Left lung (tissue), 4 donors: ENCODE measurements at regions not wholly inside any gene's neighbourhood (a gene's known extent, or its start where the extent isn't known, plus 50 kb on each side); places are given as distances from the start of the nearest gene placed in this dataset.

Experiments used
- ATAC-seq: fragments of 200-7000 bp; cut with Tn5 transposase; one replicate; pipeline ENCODE4 v1.9.1; 2020; ENCODE audit warnings: moderate library complexity
- DNase-seq, 4 donors: peaks; one replicate each; pipeline ENCODE4 v3.0.0-alpha.2; 2013 to 2020
- H3K27ac ChIP-seq, 2 donors: fragments of 200-600 bp; sonication (generic) in 1 of 2; one replicate each; pipeline versions ENCODE4 v1.5.0 to v1.8.0; 2020 to 2021
- H3K27me3 ChIP-seq, 2 donors: fragments of 200-600 bp; sonication (generic) in 1 of 2; one replicate each; pipeline versions ENCODE4 v1.5.0 to v1.8.0; 2020 to 2021
- H3K36me3 ChIP-seq, 2 donors: fragments of 200-600 bp; sonication (generic) in 1 of 2; one replicate each; pipeline versions ENCODE4 v1.5.0 to v1.8.0; 2020 to 2021
- H3K4me1 ChIP-seq, 2 donors: fragments of 200-600 bp; one replicate each; pipeline ENCODE4 v1.8.0; 2021
- H3K4me3 ChIP-seq, 2 donors: fragments of 200-600 bp; sonication (generic) in 1 of 2; one replicate each; pipeline versions ENCODE4 v1.5.0 to v1.8.0; 2020 to 2021; ENCODE audit warnings: mild to moderate bottlenecking in 1 of 2
- H3K9me3 ChIP-seq, 2 donors: fragments of 200-600 bp; sonication (generic) in 1 of 2; one replicate each; pipeline versions ENCODE4 v1.5.0 to v1.8.0; 2020 to 2021
- intact Hi-C, 2 donors: fragments of 100-400 bp; cut with DNase I; formaldehyde crosslinking; loops; one replicate each; pipeline versions ENCODE4 v1.11.2 to v1.14.2; 2022
- TF ChIP-seq, protein P1 (sequence below), 2 donors: fragments of 200-600 bp; sonication (generic) in 1 of 2; IDR thresholded peaks; one replicate each; pipeline versions ENCODE4 v1.5.0 to v1.8.0; 2021; ENCODE audit warnings: antibody characterized with exemption in 2 of 2
- donor health status: DM: no; HTN: yes; CAD: no.
- donor health status: DM: no; HTN: no; CAD: no.

GRCh38 chr1:191405417-191405816 is 752.8 kb upstream of the RGS18 start:
- intact Hi-C loops, result no loop called here
- Histone ChIP-seq H3K36me3 (no peaks in the 10 kb centered on the region), H3K4me1 (no peaks in the 10 kb centered on the region), H3K27me3 (no peaks in the 10 kb centered on the region), H3K9me3 (no peaks in the 10 kb centered on the region), H3K27ac (no peak overlapping the region), H3K4me3 (no peak overlapping the region)
- ATAC-seq (no peak), DNase-seq (no peak)
- TF ChIP-seq, protein P1, sequence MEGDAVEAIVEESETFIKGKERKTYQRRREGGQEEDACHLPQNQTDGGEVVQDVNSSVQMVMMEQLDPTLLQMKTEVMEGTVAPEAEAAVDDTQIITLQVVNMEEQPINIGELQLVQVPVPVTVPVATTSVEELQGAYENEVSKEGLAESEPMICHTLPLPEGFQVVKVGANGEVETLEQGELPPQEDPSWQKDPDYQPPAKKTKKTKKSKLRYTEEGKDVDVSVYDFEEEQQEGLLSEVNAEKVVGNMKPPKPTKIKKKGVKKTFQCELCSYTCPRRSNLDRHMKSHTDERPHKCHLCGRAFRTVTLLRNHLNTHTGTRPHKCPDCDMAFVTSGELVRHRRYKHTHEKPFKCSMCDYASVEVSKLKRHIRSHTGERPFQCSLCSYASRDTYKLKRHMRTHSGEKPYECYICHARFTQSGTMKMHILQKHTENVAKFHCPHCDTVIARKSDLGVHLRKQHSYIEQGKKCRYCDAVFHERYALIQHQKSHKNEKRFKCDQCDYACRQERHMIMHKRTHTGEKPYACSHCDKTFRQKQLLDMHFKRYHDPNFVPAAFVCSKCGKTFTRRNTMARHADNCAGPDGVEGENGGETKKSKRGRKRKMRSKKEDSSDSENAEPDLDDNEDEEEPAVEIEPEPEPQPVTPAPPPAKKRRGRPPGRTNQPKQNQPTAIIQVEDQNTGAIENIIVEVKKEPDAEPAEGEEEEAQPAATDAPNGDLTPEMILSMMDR (IDR thresholded peaks at IDR 0.05), result no peak

- H3K9me3 ChIP-seq, result no peaks in the 10 kb centered on the region
- H3K27me3 ChIP-seq, result no peaks in the 10 kb centered on the region
- H3K27ac ChIP-seq, result no peak overlapping the region
- intact Hi-C loops, result no loop called here
- ATAC-seq, result no peak
- no peak overlapping the region for H3K4me3 ChIP-seq
- H3K4me1 ChIP-seq, result no peaks in the 10 kb centered on the region
- no peak for DNase-seq
- no peaks in the 10 kb centered on the region for H3K36me3 ChIP-seq
- TF ChIP-seq, protein P1 (IDR thresholded peaks at IDR 0.05), result no peak
Measured at GRCh38 chr1:191414981-191415640, 743.2 kb upstream of the RGS18 start.

- Histone ChIP-seq H3K4me3 (no peak overlapping the region), H3K9me3 (no peaks in the 10 kb centered on the region), H3K27ac (no peak overlapping the region), H3K36me3 (no peaks in the 10 kb centered on the region), H3K27me3 (no peaks in the 10 kb centered on the region), H3K4me1 (no peaks in the 10 kb centered on the region)
- DNase-seq (no peak), ATAC-seq (no peak)
- intact Hi-C loops, result no loop called here
- TF ChIP-seq, protein P1 (IDR thresholded peaks at IDR 0.05), result no peak
Measured at GRCh38 chr1:191419842-191420241, 738.4 kb upstream of the RGS18 start.

GRCh38 chr1:191427593-191427992 is 730.7 kb upstream of the RGS18 start:
- intact Hi-C loops, result no loop called here
- Histone ChIP-seq H3K27me3 (no peaks in the 10 kb centered on the region), H3K4me1 (no peaks in the 10 kb centered on the region), H3K27ac (no peak overlapping the region), H3K4me3 (no peak overlapping the region), H3K9me3 (peaks cover 0 to 9% of the 10 kb centered on the region in 2 donors), H3K36me3 (no peaks in the 10 kb centered on the region)
- DNase-seq, result no peak
- TF ChIP-seq, protein P1 (IDR thresholded peaks at IDR 0.05), result no peak
- ATAC-seq, result no peak

- H3K27ac ChIP-seq, result no peak overlapping the region
- peaks cover 0 to 25% of the 10 kb centered on the region in 2 donors for H3K9me3 ChIP-seq
- intact Hi-C loops, result no loop called here
- TF ChIP-seq, protein P1 (IDR thresholded peaks at IDR 0.05), result no peak
- no peaks in the 10 kb centered on the region for H3K27me3 ChIP-seq
- H3K4me3 ChIP-seq, result no peak overlapping the region
- no peaks in the 10 kb centered on the region for H3K36me3 ChIP-seq
- ATAC-seq, result no peak
- no peaks in the 10 kb centered on the region for H3K4me1 ChIP-seq
- DNase-seq, result no peak
Measured at GRCh38 chr1:191432817-191433216, 725.4 kb upstream of the RGS18 start.
